ENCODE measurements at regions not wholly inside any gene's neighbourhood (a gene's known extent, or its start where the extent isn't known, plus 50 kb on each side); places are given as distances from the start of the nearest gene placed in this dataset.
"Not testable (repeated sequence)": the region's sequence is repeated elsewhere in the genome, so short reads cannot be mapped to it uniquely, and the experiment has no call there.

DNA sequence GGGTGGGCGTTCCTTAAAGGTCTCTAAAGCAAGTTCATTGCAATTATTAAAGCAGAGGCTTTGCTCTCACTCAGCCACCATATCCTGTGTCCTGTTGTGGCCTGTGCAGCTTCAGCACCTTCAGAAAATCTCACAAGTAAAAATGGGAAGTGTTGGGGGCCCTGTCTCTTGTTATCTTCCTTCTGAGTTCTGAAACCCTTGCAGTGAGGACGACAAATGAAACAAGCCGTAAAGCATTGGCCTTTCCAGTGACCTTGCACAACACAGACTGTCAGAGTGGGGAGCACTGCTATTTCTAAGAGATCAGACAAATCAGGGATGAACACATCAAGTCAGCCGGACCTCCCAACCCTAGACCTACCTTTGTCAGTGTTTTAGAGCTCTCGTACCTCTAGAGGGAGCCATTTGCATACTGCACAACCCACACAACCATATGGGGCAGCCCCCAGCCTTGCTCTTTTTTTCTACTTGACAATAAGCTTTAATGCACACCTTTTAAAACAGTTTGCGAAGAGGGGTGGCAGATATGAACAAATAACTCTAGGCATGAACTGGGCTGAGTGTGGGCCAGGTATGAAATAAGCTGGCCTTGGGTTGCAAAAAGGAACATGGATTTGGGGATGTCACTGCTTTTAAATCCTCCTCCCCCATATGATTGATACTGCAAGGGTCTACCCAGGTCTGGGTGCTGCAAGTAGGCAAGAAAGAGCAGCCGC, 89.8 kb downstream of the KATNIP start:
- peak; percentile 68 for DNase-seq (ENCODE audit: low read depth)

DNA sequence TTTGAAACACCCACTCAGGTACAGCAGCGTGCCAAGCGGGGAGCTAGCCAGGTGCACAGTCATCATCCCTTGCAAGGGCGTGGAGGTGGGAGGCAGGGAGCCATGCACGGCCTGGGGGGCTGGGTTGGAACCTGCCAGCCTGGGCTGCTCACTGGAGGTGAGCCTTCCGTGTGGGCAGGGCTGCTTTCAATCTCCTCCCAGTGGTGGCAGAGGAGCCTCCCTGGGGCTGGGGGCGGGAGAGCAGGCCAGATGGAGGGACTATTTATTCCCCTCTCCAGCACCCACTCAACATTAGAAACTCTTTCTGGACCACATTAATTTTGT, 90.3 kb downstream of the KATNIP start:
- no peak for DNase-seq (ENCODE audit: low read depth)

DNA sequence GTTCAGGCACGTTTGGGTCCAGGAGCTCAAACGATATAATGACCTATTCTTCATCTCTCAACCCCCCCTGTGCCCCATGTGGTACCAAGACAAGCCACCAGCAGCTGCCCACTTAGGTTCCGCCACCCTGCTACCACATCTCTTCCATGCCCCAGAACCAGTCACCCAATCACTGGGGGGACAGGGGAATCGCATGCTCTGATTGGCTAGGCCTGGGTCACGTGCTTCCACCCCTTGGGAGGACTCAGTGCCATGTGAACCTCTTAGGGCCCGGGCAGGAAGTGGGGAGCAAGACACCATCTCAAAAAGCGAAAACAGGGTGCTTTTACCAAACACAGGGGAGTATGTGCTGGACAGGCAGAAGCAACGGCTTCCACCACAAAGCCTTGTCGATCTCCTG, 91.3 kb downstream of the KATNIP start:
- DNase-seq (ENCODE audit: low read depth), result no peak

DNA sequence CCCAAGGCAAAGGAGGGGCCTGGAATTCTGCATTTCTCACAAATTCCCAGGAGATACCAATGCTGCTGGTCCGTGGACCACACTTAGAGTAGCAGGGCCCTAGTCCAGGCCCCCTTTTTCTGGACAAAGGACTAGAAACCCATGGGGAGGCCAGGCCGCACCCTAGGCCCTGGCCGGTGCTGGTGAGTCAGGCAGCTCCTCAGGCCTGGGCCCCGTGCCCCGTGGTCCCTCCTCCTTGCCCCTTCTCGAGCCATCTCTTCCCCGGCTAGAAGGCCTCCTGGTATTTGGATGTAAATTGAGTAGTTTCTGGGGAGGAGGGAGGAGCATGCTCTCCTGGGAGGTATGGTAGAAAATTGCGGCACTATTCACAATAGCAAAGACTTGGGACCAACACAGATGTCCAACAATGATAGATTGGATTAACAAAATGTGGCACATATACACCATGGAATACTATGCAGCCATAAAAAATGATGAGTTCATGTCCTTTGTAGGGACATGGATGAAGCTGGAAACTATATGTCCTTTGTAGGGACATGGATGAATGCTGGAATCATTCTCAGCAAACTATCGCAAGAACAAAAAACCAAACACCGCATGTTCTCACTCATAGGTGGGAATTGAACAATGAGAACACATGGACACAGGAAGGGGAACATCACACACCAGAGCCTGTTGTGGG, 91.9 kb downstream of the KATNIP start:
- not testable (repeated sequence) for DNase-seq (ENCODE audit: low read depth)

DNA sequence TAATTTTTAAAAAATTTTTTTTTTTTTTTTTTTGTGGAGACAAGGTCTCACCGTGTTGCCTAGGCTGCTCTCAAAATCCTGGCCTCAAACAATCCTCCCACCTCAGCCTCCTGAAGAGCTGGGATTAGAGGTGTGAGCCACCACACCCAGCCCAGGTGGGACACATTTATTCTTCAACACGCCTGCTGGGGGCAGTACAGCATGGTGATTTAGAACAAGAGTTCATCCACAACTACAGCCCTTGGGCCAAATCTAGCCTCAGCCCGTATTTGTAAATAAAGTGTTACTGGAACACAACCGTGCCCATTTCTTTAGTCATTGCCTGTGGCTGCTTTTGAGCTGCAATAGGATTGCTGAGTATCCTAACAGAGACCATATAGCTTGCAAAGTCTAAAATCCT, 92.8 kb downstream of the KATNIP start:
- peak; percentile 38 for DNase-seq (ENCODE audit: low read depth)

DNA sequence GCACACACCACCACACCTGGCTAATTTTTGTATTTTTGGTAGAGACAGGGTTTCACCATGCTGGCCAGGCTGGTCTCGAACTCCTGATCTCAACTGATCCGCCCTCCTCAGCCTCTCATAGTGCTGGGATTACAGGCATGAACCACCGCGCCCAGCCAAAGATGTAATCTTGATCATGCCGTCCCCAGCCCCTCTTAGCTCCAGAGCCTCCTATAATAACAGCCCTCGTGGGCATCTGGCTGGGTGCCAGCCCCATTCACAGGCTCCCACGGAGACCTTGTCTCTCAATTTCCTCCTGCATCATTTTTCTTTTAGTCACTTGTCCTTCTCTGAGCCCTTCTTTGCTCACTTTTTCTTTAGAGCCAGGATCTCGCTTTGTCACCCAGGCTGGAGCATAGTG, 94.2 kb downstream of the KATNIP start:
- no peak for DNase-seq (ENCODE audit: low read depth)

DNA sequence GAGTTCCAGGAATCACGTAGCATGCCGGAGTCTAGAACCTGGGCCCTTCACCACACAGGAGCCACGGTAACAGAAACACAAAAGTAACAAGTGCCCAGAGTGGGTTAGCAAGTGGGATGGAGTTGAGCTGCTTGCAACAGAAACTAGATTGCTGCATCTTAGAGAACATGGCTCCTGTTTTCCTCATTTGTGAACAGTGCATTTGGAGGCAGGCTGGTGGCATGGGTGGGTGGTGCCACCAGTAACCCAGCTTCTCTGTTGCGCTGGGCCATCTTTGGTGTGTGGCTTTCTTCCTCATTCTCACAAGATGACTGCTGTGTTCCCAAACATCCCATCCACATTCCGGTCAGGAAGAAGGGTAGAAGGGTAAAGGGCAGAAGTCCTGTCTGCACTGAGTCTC, 95.5 kb downstream of the KATNIP start:
- DNase-seq (ENCODE audit: low read depth), result no peak

DNA sequence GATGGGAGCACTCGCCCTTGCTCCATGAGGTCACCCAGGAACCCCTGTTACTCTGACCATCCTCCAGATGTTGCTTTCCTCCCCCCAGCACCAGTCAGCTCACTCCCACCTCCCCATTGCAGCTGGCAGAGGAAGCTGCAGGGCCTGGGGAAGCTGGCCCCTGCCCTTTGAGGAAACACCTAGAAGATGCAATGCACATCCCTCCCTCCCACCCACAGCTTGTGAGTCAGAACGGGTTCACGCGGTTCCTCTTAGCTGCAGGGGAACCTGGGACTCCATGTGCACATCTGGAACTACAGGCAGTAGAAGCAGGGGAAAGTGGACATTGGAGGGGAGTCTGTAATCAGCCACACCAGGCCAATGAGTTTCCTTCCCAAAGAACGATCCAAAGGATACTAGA, 96.9 kb downstream of the KATNIP start:
- DNase-seq (ENCODE audit: low read depth), result peak; percentile 17

DNA sequence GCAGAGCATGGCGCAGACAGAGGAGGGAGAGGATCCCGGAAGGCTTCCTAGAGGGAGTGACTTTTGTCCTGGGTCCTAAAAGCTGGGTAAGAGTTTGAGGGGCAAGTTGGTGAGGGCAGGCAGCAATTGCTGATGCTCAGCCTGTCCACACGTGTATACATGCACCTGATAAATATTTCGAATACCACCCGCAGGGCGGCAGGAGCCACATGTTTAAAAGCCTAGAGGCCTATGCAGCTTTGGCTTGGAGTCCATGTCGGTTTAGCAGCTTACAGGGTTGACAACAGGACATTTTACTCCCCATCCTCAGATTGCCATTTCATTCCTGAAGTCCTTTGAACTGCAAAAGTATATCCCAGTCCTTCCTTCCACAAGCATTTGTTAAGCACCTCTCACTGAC, 99.1 kb downstream of the KATNIP start:
- no peak for DNase-seq (ENCODE audit: low read depth)

DNA sequence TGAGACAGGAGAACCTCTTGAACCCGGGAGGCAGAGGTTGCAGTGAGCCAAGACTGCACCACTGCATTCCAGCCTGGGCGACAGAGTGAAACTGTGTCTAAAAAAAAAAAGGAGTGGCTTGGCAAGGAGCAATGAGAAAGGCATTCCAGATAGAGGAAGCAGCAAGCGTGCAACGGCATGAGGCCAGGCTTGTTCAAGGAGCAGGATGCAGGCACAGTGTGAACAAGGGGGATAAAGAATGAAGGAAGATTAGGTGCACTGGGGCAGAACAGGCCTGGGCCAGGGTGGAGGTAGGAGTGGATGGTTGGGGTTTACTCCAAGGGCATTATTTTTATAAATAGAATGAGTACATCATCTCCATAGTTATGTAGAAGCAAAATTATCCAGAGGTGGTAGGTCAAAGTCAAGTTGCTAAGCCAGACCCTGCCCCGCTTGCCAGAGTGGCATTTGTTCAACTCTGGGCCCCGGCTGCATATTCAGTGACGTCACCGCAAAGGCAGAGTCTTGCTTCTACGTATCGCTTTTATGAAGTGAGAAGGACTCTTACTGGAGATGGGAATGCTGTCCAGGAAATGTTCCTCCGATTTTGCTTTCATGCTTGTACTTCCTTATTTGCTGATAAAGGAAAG, 100.2 kb downstream of the KATNIP start:
- no peak for DNase-seq (ENCODE audit: low read depth)

DNA sequence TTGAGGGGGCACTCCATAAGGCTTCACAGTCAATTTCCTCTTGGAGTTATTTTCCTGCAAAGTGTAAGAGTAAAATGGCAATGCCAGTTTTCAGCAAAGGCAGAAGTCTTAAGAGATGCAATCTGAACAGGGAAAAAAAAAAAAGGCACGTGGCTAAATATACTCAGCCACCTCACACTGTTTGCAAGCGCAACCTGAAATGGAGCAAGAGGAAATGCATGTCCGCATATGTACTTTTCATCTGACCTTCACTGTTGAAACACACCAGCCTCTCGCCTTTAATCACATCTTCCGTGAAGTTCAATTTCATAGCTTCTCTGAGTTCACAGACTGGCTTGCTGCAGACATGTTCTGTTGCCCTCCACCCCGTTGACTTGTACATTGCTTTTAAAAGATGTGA, 101.4 kb downstream of the KATNIP start:
- DNase-seq (ENCODE audit: low read depth), result no peak

DNA sequence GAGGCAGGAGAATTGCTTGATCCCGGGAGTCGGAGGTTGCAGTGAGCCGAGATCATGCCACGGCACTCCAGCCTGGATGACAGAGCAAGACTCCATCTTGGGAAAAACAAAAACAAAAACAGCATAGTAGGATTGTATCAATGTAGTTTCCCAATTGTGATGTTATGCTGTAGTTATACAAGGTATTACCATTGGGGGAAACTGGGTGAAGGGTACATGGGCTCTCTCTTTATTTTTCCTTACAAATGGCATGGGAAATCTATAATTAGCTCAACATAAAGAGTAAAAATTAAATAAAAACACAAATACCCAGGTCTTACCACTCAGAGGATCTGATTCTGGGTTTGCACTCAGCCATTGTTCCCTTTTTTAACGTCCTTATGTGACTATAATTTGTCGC, 107.9 kb downstream of the KATNIP start:
- DNase-seq (ENCODE audit: low read depth), result no peak

DNA sequence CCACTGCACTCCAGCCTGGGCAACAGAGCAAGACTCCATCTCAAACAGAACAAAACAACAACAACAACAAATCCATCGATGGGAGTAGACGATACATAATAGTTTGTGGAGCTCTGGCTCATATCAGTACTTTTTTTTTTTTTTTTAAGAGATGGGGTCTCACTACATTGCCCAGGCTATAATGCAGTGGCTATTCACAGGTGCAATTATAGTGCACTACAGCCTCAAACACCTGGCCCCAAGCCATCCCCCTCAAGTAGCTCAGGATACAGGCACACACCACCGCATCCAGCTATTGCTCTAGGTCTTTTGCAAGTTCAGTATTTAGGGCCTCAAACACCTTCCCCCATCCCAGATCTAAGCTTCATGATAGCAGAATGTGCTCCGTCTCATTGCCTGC, 110.6 kb downstream of the KATNIP start:
- no peak for DNase-seq (ENCODE audit: low read depth)

DNA sequence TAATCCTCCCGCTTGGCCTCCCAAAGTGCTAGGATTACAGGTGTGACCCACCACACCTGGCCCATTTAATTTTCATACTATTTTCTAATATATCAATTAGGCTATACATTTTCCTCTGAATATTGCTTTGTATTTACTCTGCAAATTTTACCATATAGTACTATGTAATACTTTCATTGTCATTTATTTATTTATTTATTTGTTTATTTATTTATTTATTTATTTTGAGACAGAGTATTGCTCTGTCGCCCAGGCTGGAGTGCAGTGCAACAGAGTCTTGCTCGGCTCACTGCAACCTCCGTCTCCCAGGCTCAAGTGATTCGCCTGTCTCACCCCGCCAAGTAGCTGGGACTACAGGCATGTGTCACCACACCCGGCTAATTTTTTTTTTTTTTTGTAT, 113.3 kb downstream of the KATNIP start:
- not testable (repeated sequence) for DNase-seq (ENCODE audit: low read depth)

DNA sequence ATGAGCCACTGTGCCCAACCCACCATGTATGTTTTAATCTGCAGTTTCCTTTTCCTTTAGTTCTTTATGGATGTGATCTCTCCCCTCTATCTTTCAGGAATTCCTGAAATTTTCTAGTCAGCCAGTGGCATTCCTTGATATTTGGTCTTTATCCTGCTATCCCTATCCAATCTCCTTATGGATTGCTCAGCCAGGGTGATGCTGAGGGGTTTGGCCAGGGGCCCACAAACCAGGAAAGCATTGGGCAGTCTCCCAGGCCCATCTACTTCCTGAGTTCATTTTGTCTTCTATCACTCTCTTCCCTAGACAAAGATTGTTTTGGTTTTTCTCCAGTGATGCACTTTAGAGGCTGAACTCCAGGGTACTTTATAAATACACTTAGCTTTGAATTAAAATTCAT, 115.9 kb downstream of the KATNIP start:
- DNase-seq (ENCODE audit: low read depth), result no peak

DNA sequence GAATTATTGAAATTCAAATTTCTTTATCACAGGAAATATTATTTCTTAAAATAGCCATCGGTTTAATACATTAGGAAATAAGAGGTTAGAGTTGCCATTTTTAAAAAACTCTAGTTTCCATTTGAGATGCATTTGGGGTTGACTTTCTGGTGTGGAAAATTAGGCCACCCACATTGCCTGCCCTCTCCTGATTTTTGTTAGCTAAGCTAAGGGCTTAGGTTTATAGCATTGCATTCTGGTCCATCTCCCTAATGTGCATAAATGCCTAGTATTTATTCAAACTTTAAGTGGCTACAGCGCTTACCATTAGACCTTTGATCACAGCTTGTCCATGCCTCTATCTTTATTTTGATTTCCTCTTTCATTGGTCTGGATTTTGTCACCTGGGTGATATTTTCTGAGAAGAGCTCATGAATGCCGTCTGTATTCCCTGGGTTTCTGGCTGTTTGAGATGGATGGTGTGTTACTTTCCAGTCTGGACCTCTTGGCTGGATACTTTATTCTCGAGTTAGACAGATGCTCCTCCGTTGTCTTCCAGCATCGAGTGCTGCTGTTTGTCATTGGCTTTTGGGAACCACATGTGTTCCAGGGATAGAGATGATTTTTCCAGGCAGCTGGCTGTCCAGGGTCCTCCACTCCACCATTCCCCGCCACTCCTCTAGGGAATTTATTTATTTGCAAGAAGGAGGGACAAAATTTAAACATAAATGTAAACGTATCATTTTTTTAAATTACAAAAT, 120.3 kb downstream of the KATNIP start:
- DNase-seq (ENCODE audit: low read depth), result no peak

DNA sequence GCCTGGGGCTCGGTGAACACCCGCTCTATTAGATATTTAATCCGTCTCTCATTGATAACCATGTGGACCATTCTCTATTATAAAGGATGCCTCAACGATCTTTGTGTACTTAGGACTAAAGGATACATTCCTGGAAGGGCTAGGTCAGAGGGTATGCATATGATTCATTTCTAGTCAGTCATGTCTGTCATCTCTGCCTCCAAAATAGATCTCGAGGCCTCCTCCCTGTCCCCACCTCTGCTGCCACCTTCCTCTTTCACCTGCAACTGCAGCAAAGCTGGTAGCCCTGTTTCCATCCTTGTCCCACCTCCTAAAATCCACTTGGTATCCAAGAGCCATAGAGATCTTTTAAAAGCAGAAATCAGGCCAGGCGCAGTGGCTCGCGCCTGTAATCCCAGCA, 121.5 kb downstream of the KATNIP start:
- peak; percentile 14 for DNase-seq (ENCODE audit: low read depth)

DNA sequence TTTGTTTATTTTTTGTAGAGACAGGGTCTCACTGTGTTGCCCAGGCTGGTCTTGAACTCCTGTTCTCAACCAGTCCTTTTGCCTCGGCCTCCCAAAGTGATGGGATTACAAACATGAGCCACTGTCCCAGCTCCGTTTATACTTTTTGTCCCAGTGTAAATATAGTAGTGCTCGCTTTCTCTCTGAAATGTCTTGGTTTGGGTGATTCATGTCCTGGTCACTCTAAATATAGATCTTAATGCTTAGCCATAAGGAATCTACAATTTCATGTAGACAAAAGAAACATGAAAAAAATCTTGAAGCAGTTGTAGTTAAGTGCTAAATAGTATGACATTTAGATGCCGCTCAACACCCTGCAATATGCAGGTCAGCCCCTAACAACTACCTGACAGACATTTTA, 126.9 kb downstream of the KATNIP start:
- peak; percentile 60 for DNase-seq (ENCODE audit: low read depth)

DNA sequence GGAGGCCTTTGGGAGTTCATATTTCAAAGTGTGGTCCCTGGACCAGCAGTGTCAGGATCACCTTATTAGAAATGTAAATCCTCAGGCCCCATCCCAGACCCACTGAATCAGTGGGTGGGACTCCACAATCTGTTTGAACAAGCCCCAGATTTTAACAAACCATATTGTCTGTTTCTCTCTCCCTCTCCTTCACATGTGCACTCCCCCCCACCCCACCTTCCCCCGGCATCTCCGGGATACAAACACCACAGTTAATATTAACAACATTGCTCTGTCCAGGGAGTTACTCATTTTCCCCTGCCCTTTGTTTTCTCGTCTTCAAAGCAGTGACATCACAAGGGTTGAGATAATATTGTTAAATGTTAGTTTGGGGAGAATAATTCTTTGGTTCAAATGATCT, 127.3 kb downstream of the KATNIP start:
- DNase-seq (ENCODE audit: low read depth), result peak; percentile 9

DNA sequence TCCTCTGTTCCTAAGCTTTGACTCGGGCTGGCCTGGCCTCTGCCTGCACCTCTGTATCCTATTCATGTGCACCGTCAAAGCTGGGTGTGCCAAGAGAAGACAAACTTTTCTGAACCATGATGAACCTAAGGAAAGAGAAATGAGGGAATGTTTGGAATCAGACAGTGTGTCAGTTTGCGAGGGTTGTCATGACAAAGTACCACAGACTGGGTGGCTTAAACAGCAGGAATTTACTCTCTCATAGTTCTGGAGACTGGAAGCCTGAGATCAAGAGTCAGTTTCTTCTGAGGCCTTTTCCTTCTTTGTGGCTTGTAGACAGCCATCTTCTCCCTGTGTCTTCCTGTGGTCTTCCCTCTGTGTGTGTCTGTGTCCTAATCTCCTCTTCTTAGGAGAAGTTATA, 129.0 kb downstream of the KATNIP start:
- DNase-seq (ENCODE audit: low read depth), result no peak

DNA sequence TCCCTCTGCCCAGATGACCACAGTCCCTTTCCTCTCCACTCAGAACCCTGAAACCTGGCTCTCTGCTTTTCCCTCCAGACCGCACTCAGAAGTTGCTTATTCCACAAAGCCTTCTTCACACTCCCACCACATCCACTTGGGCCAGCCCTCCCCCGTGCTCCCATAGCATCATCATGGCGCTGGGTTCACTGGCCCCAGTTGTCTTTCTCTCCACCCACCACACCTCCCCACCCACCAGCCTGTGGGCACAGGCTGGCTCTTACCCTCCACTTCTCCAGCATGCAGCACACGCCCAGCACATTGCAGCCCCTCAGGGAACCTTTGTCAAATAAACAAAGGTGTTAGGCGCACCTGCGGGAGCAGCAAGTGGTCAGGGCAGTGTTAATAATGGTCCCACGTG, 130.0 kb downstream of the KATNIP start:
- no peak for DNase-seq (ENCODE audit: low read depth)

DNA sequence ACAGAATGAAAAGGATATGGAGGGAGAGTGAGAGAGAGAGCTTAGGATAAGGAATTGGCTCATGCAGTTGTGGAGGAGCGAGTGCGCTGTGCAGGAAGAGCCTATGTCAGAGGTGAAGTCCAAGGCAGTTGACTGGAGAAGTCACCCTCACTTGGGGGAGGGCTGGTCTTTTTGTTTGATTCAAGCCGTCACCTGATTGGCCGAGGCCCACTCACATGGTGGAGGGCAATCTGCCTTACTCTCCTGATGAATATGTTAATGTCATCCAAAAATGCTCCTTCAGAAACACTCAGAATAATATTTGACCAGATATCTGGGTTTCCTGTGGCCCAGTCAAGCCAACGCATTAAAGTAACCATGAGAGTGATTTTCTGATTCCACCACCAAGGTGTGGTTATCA, 131.7 kb downstream of the KATNIP start:
- no peak for DNase-seq (ENCODE audit: low read depth)

DNA sequence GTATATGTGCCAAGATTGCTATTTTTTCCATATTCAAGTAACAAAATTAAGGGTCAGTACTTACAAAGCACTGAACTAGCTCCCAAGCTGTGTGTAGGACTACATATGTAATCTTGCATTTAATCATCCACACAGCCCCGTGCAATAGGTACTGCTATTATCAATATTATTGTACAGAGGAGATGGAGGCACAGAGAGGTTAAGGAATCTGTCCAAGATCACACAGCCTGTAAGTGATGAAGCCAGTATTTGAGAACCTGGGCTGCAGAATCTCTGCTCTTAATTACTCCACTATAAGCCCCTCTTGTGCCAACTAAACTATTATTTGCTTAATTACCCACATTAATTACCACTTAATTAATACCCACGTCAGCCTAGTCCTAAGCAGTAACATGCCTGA, 134.1 kb downstream of the KATNIP start:
- no peak for DNase-seq (ENCODE audit: low read depth)
